ENCODE measurements at regions not wholly inside any gene's neighbourhood (a gene's known extent, or its start where the extent isn't known, plus 50 kb on each side); places are given as distances from the start of the nearest gene placed in this dataset.

- TF ChIP-seq, protein P1, sequence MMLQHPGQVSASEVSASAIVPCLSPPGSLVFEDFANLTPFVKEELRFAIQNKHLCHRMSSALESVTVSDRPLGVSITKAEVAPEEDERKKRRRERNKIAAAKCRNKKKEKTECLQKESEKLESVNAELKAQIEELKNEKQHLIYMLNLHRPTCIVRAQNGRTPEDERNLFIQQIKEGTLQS (IDR thresholded peaks at IDR 0.05; ENCODE audit: insufficient read depth, low read depth, low read length), result no peak
- no peak for TF ChIP-seq CTCF (IDR thresholded peaks at IDR 0.05; ENCODE audit: control extremely low read depth in 1 of 3, insufficient read depth in 1 of 3, low read depth in 1 of 3, low read length in 3 of 3)
- no peak for TF ChIP-seq POLR2A (IDR thresholded peaks at IDR 0.05; ENCODE audit: control extremely low read depth in 1 of 2, low read depth in 2 of 2, low read length in 2 of 2)
- no peak for TF ChIP-seq TCF12 (IDR thresholded peaks at IDR 0.05; ENCODE audit: low read depth, low read length)
- no peak for TF ChIP-seq EGR1 (IDR thresholded peaks at IDR 0.05; ENCODE audit: borderline replicate concordance, low read depth, low read length)
- no peak for TF ChIP-seq SP2 (IDR thresholded peaks at IDR 0.05; ENCODE audit: low read length)
- TF ChIP-seq POLR2AphosphoS5 (IDR thresholded peaks at IDR 0.05; ENCODE audit: low read depth, low read length), result no peak
- no peak for TF ChIP-seq CBX5 (IDR thresholded peaks at IDR 0.05; ENCODE audit: low read depth, low read length)
- TF ChIP-seq, protein P2, sequence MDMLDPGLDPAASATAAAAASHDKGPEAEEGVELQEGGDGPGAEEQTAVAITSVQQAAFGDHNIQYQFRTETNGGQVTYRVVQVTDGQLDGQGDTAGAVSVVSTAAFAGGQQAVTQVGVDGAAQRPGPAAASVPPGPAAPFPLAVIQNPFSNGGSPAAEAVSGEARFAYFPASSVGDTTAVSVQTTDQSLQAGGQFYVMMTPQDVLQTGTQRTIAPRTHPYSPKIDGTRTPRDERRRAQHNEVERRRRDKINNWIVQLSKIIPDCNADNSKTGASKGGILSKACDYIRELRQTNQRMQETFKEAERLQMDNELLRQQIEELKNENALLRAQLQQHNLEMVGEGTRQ (IDR thresholded peaks at IDR 0.05; ENCODE audit: low read length), result no peak
- TF ChIP-seq CEBPB (IDR thresholded peaks at IDR 0.05; ENCODE audit: low read depth, low read length), result no peak
- TF ChIP-seq HDAC2 (IDR thresholded peaks at IDR 0.05; ENCODE audit: borderline replicate concordance in 1 of 2, low read depth in 2 of 2, low read length in 2 of 2), result no peak
- no peak for TF ChIP-seq ZNF274 (IDR thresholded peaks at IDR 0.05; ENCODE audit: borderline replicate concordance, extremely low read depth, low read length)
These were observed 189.7 kb downstream of the OPA1 start for GRCh38 chr3:193782747-193783146.

All from H1 (cell line).